Mammary epithelial cell (primary cell): ENCODE measurements at regions not wholly inside any gene's neighbourhood (a gene's known extent, or its start where the extent isn't known, plus 50 kb on each side); places are given as distances from the start of the nearest gene placed in this dataset.

Experiments
- EZH2 ChIP-seq: IDR thresholded peaks from 2 replicates; pipeline ENCODE4 v1.6.1; 2012; ENCODE audit warnings: low read length, inconsistent platforms, borderline replicate concordance
- TF ChIP-seq, protein P1 (sequence below), 2 donors: IDR thresholded peaks in 1 of 2; conservative IDR thresholded peaks in 1 of 2; 2 replicates each; pipeline ENCODE4 v1.5.1; 2011 to 2012; ENCODE audit warnings: inconsistent platforms in 2 of 2, low read length in 2 of 2, mild to moderate bottlenecking in 2 of 2, control low read depth in 1 of 2, low read depth in 1 of 2; ENCODE audit not compliant: insufficient read depth in 1 of 2; ENCODE audit errors: extremely low read depth in 1 of 2

GRCh38 chr16:86974120-86974519, 343.1 kb downstream of the C16orf95 start:
- TF ChIP-seq, protein P1, sequence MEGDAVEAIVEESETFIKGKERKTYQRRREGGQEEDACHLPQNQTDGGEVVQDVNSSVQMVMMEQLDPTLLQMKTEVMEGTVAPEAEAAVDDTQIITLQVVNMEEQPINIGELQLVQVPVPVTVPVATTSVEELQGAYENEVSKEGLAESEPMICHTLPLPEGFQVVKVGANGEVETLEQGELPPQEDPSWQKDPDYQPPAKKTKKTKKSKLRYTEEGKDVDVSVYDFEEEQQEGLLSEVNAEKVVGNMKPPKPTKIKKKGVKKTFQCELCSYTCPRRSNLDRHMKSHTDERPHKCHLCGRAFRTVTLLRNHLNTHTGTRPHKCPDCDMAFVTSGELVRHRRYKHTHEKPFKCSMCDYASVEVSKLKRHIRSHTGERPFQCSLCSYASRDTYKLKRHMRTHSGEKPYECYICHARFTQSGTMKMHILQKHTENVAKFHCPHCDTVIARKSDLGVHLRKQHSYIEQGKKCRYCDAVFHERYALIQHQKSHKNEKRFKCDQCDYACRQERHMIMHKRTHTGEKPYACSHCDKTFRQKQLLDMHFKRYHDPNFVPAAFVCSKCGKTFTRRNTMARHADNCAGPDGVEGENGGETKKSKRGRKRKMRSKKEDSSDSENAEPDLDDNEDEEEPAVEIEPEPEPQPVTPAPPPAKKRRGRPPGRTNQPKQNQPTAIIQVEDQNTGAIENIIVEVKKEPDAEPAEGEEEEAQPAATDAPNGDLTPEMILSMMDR (conservative IDR thresholded peaks at IDR 0.05 in 1 of 2, IDR thresholded peaks at IDR 0.05 in 1 of 2; ENCODE audit: extremely low read depth in 1 of 2, insufficient read depth in 1 of 2, low read depth in 1 of 2, low read length in 2 of 2), result no peak
- TF ChIP-seq EZH2, result no peak
